Prostate gland (tissue), 2 donors: ENCODE measurements at regions not wholly inside any gene's neighbourhood (a gene's known extent, or its start where the extent isn't known, plus 50 kb on each side); places are given as distances from the start of the nearest gene placed in this dataset.

Source experiments
- CTCF ChIP-seq, 4 experiments: fragments of 200-600 bp in 2 of 4; fragments of 450-650 bp in 2 of 4; sonication (generic) in 2 of 4; IDR thresholded peaks; 1 replicate in 3 of 4; 2 replicates in 1 of 4; pipeline ENCODE4 v1.5.1; 2016 to 2019; ENCODE audit warnings: antibody characterized with exemption in 4 of 4, mild to moderate bottlenecking in 2 of 4, moderate library complexity in 2 of 4
- POLR2AphosphoS5 ChIP-seq: sonication (generic); formaldehyde crosslinking; IDR thresholded peaks from one replicate; pipeline ENCODE4 v1.6.1; 2017; ENCODE audit warnings: antibody characterized with exemption

- TF ChIP-seq POLR2AphosphoS5: no peak
- TF ChIP-seq CTCF (IDR thresholded peaks at IDR 0.05): no peak
Measured at GRCh38 chr3:43998370-43998835, 243.3 kb upstream of the TOPAZ1 start.
